ENCODE measurements at regions not wholly inside any gene's neighbourhood (a gene's known extent, or its start where the extent isn't known, plus 50 kb on each side); places are given as distances from the start of the nearest gene placed in this dataset.

GRCh38 chr4:38566806-38567398 lies 97.1 kb upstream of the KLF3 start:
- H3K27ac ChIP-seq (ENCODE audit: extremely low read length, insufficient read depth, low read length), result no peak overlapping the region
- intact Hi-C loops (cut with micrococcal nuclease; ENCODE audit: unreplicated experiment) (no loop called here), in situ Hi-C loops (cut with HindIII; ENCODE audit: extremely low pct_ligation_motif_present, low pct_unique_long_range_greater_than_20kb) (no loop called here)
- no peak overlapping the region for H3K4me3 ChIP-seq (replicated peaks in 1 of 3; ENCODE audit: insufficient read depth in 1 of 3, low read depth in 2 of 3, low read length in 3 of 3)
- POLR2A ChIA-PET, result no interaction called here
- ATAC-seq, result no peak
- no peaks in the 10 kb centered on the region for H3K36me3 ChIP-seq (replicated peaks in 1 of 2; ENCODE audit: control insufficient read depth in 1 of 2, insufficient read depth in 2 of 2, low read length in 2 of 2)
- H3K79me2 ChIP-seq (ENCODE audit: insufficient read depth, low read length), result no peaks in the 10 kb centered on the region
- no TSS peak for BruUV-seq (replicated peaks)
- peaks cover 50% of the 10 kb centered on the region for H3K4me1 ChIP-seq (ENCODE audit: insufficient read depth, low read length)
- no peaks in the 10 kb centered on the region for H4K20me1 ChIP-seq (ENCODE audit: insufficient read depth, low read length)
- WGBS (ENCODE audit: low lambda C conversion rate), result 50% methylated on average over 4 of the region's 4 CpGs
- H3K4me2 ChIP-seq (ENCODE audit: low read depth, low read length), result no peak overlapping the region
- TF ChIP-seq ZNF768 (CRISPR knock-in tag; IDR thresholded peaks at IDR 0.05) (peak; percentile 30; the same call in 1 of the 2 replicates), ZSCAN30 (CRISPR knock-in tag; IDR thresholded peaks at IDR 0.05) (no peak)
- H3K9ac ChIP-seq (ENCODE audit: insufficient read depth, low read depth, low read length), result no peak overlapping the region
- no peaks in the 10 kb centered on the region for H3K27me3 ChIP-seq (ENCODE audit: control insufficient read depth in 1 of 2, insufficient read depth in 2 of 2, low read length in 2 of 2)
- DNase-seq (ENCODE audit: low spot score), result no peak
- CTCF ChIA-PET (ENCODE audit: low intra/inter-chr PET ratio, low total read pairs), result no interaction called here
- H3K9me3 ChIP-seq (ENCODE audit: low read length), result peaks cover 6% of the 10 kb centered on the region
- no peak overlapping the region for H2AFZ ChIP-seq (ENCODE audit: low read length)
- FAIRE-seq, result no peak

DNA sequence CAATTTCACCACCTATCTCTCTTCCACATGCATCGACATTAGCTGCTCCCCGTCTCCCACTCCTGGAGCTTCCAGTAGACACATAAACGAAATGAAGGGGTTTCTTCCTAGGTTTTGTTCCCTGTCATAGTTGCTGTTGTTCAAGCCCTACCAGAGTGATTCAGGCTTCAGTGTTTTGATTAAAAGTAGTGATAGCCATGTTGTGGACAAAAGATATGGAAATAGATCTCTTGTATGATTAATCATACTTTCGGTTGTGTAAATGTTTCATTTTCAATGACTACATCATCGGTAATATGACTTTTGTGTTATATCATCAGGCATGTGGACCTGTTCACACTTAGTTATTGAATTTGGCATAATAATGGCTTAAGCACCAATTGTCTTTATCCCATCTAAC lies 96.5 kb upstream of the KLF3 start:
- no peak overlapping the region for H3K9ac ChIP-seq (ENCODE audit: insufficient read depth, low read depth, low read length)
- no peak overlapping the region for H3K4me2 ChIP-seq (ENCODE audit: low read depth, low read length)
- ChIA-PET POLR2A (no interaction called here), CTCF (ENCODE audit: low intra/inter-chr PET ratio, low total read pairs) (no interaction called here)
- intact Hi-C loops (cut with micrococcal nuclease; ENCODE audit: unreplicated experiment), result no loop called here
- DNase-seq (ENCODE audit: low spot score) (no peak), FAIRE-seq (no peak), ATAC-seq (no peak)
- in situ Hi-C loops (cut with HindIII; ENCODE audit: extremely low pct_ligation_motif_present, low pct_unique_long_range_greater_than_20kb), result no loop called here
- H2AFZ ChIP-seq (ENCODE audit: low read length), result no peak overlapping the region
- H3K4me3 ChIP-seq (replicated peaks in 1 of 3; ENCODE audit: insufficient read depth in 1 of 3, low read depth in 2 of 3, low read length in 3 of 3), result no peak overlapping the region
- BruUV-seq (replicated peaks), result no TSS peak
- peaks cover 47% of the 10 kb centered on the region for H3K4me1 ChIP-seq (ENCODE audit: insufficient read depth, low read length)
- no peaks in the 10 kb centered on the region for H3K36me3 ChIP-seq (replicated peaks in 1 of 2; ENCODE audit: control insufficient read depth in 1 of 2, insufficient read depth in 2 of 2, low read length in 2 of 2)
- no peaks in the 10 kb centered on the region for H4K20me1 ChIP-seq (ENCODE audit: insufficient read depth, low read length)
- 75% methylated on average over 5 of the region's 5 CpGs for WGBS (ENCODE audit: low lambda C conversion rate)
- H3K27ac ChIP-seq (ENCODE audit: extremely low read length, insufficient read depth, low read length), result no peak overlapping the region
- peaks cover 6% of the 10 kb centered on the region for H3K9me3 ChIP-seq (ENCODE audit: low read length)
- no peaks in the 10 kb centered on the region for H3K79me2 ChIP-seq (ENCODE audit: insufficient read depth, low read length)
- no peaks in the 10 kb centered on the region for H3K27me3 ChIP-seq (ENCODE audit: control insufficient read depth in 1 of 2, insufficient read depth in 2 of 2, low read length in 2 of 2)
- TF ChIP-seq GTF2F1 (IDR thresholded peaks at IDR 0.05; ENCODE audit: low read length), result no peak
- no peak for TF ChIP-seq PPARG (CRISPR knock-in tag; conservative IDR thresholded peaks at IDR 0.05)
- TF ChIP-seq SRY (CRISPR knock-in tag; IDR thresholded peaks at IDR 0.05), result no peak
- TF ChIP-seq PAX8 (CRISPR knock-in tag; IDR thresholded peaks at IDR 0.05; ENCODE audit: borderline replicate concordance), result no peak
- no peak for TF ChIP-seq ZNF614 (CRISPR knock-in tag; IDR thresholded peaks at IDR 0.05; ENCODE audit: borderline replicate concordance)
- no peak for TF ChIP-seq CHCHD3 (CRISPR knock-in tag; IDR thresholded peaks at IDR 0.05)
- TF ChIP-seq ZHX2 (IDR thresholded peaks at IDR 0.05; ENCODE audit: low read depth), result no peak
- TF ChIP-seq ZHX2 (CRISPR knock-in tag; IDR thresholded peaks at IDR 0.05; ENCODE audit: borderline replicate concordance), result no peak
- no peak for TF ChIP-seq ZNF629 (CRISPR knock-in tag; conservative IDR thresholded peaks at IDR 0.05)
- TF ChIP-seq SNAPC5 (CRISPR knock-in tag; IDR thresholded peaks at IDR 0.05; ENCODE audit: borderline replicate concordance), result no peak
- TF ChIP-seq, protein P1, sequence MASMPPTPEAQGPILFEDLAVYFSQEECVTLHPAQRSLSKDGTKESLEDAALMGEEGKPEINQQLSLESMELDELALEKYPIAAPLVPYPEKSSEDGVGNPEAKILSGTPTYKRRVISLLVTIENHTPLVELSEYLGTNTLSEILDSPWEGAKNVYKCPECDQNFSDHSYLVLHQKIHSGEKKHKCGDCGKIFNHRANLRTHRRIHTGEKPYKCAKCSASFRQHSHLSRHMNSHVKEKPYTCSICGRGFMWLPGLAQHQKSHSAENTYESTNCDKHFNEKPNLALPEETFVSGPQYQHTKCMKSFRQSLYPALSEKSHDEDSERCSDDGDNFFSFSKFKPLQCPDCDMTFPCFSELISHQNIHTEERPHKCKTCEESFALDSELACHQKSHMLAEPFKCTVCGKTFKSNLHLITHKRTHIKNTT (CRISPR knock-in tag; IDR thresholded peaks at IDR 0.05), result no peak
